ENCODE measurements at regions not wholly inside any gene's neighbourhood (a gene's known extent, or its start where the extent isn't known, plus 50 kb on each side); places are given as distances from the start of the nearest gene placed in this dataset.

GRCh38 chr12:45670346-45671065 is 59.0 kb upstream of the ARID2 start:
- TF ChIP-seq CTCF (IDR thresholded peaks at IDR 0.05 in 4 of 5, conservative IDR thresholded peaks at IDR 0.05 in 1 of 5), result no peak
- no peak for TF ChIP-seq POLR2A (IDR thresholded peaks at IDR 0.05)
